DMS153 treated with DMSO at 0.1 percent for 48 hours (cell line): ENCODE measurements at regions not wholly inside any gene's neighbourhood (a gene's known extent, or its start where the extent isn't known, plus 50 kb on each side); places are given as distances from the start of the nearest gene placed in this dataset.
"Not testable (repeated sequence)": the region's sequence is repeated elsewhere in the genome, so short reads cannot be mapped to it uniquely, and the experiment has no call there.

ENCODE experiments used
- DNase-seq: peaks from one replicate; lab custom pipeline; 2025; ENCODE audit not compliant: unreplicated experiment; lab: John Stamatoyannopoulos, UW

- no peak for DNase-seq
These were observed 250.5 kb upstream of the IGFBP7 start for GRCh38 chr4:57360681-57361080.

- no peak for DNase-seq
These were observed 245.0 kb upstream of the IGFBP7 start for GRCh38 chr4:57355101-57355665.

GRCh38 chr4:57351731-57352130 is 241.5 kb upstream of the IGFBP7 start:
- no peak for DNase-seq

GRCh38 chr4:57344296-57344695 is 234.1 kb upstream of the IGFBP7 start:
- DNase-seq: no peak

- no peak for DNase-seq
These were observed 232.2 kb upstream of the IGFBP7 start for GRCh38 chr4:57342411-57342810.

- DNase-seq: not testable (repeated sequence)
These were observed 228.7 kb upstream of the IGFBP7 start for GRCh38 chr4:57338861-57339260.

GRCh38 chr4:57333684-57334083 is 223.5 kb upstream of the IGFBP7 start:
- DNase-seq: no peak

- no peak for DNase-seq
These were observed 221.8 kb upstream of the IGFBP7 start for GRCh38 chr4:57331959-57332358.

GRCh38 chr4:57329279-57329678 is 219.1 kb upstream of the IGFBP7 start:
- DNase-seq: no peak

GRCh38 chr4:57324673-57325307 is 214.6 kb upstream of the IGFBP7 start:
- no peak for DNase-seq

GRCh38 chr4:57320849-57321248 is 210.7 kb upstream of the IGFBP7 start:
- DNase-seq: no peak

- DNase-seq: no peak
These were observed 210.0 kb upstream of the IGFBP7 start for GRCh38 chr4:57320217-57320616.

- no peak for DNase-seq
These were observed 208.5 kb upstream of the IGFBP7 start for GRCh38 chr4:57318703-57319102.

GRCh38 chr4:57314636-57315035 is 204.5 kb upstream of the IGFBP7 start:
- DNase-seq: no peak

GRCh38 chr4:57312296-57312695 is 202.1 kb upstream of the IGFBP7 start:
- no peak for DNase-seq

GRCh38 chr4:57309658-57310057 is 199.5 kb upstream of the IGFBP7 start:
- no peak for DNase-seq

- no peak for DNase-seq
These were observed 198.1 kb upstream of the IGFBP7 start for GRCh38 chr4:57308301-57308700.

- no peak for DNase-seq
These were observed 195.7 kb upstream of the IGFBP7 start for GRCh38 chr4:57305836-57306235.

GRCh38 chr4:57303012-57303751 is 193.0 kb upstream of the IGFBP7 start:
- no peak for DNase-seq

GRCh38 chr4:57300300-57300699 is 190.1 kb upstream of the IGFBP7 start:
- not testable (repeated sequence) for DNase-seq

GRCh38 chr4:57291911-57292310 is 181.7 kb upstream of the IGFBP7 start:
- DNase-seq: no peak
